WTC11 (cell line): ENCODE measurements at regions not wholly inside any gene's neighbourhood (a gene's known extent, or its start where the extent isn't known, plus 50 kb on each side); places are given as distances from the start of the nearest gene placed in this dataset.

Source experiments
- ATAC-seq: fragments of 200-7000 bp; cut with Tn5 transposase; 2 replicates; pipeline ENCODE4 v1.10.0; 2021; ENCODE audit warnings: mild to moderate bottlenecking, moderate library complexity
- CTCF ChIA-PET: fragments of 300-600 bp; sonication (Branson Sonifier 250); formaldehyde crosslinking; loops from one replicate; lab custom pipeline; 2021; ENCODE audit warnings: antibody characterized with exemption; lab: Charles Lee
- POLR2A ChIA-PET: fragments of 350-600 bp; sonication (Branson Sonifier 250); formaldehyde crosslinking; loops from one replicate; lab custom pipeline; 2021; ENCODE audit warnings: antibody characterized with exemption; lab: Charles Lee
- DNase-seq: peaks from one replicate; pipeline ENCODE4 v3.0.0; 2021; ENCODE audit warnings: low spot score
- H3K27ac Mint-ChIP-seq: 2 replicates; pipeline ENCODE4 v1.8.0; 2021; ENCODE audit warnings: mixed read lengths
- H3K27me3 Mint-ChIP-seq: 2 replicates; pipeline ENCODE4 v1.8.0; 2021; ENCODE audit warnings: low read depth, mild to moderate bottlenecking, moderate library complexity, mixed read lengths
- H3K36me3 Mint-ChIP-seq: 2 replicates; pipeline ENCODE4 v1.8.0; 2021; ENCODE audit warnings: mixed read lengths
- H3K4me1 Mint-ChIP-seq: 2 replicates; pipeline ENCODE4 v1.8.0; 2022; ENCODE audit warnings: mixed read lengths
- H3K4me3 Mint-ChIP-seq: 2 replicates; pipeline ENCODE4 v1.8.0; 2021; ENCODE audit warnings: mild to moderate bottlenecking, moderate library complexity, mixed read lengths
- H3K9me3 Mint-ChIP-seq: 2 replicates; pipeline ENCODE4 v1.8.0; 2021; ENCODE audit warnings: mixed read lengths
- ATF6 ChIP-seq: sonication (generic); formaldehyde crosslinking; IDR thresholded peaks from 2 replicates; pipeline ENCODE4 v1.8.1; 2023; ENCODE audit warnings: mild to moderate bottlenecking, missing genetic modification reagents
- CREB1 ChIP-seq: sonication (generic); formaldehyde crosslinking; IDR thresholded peaks from 2 replicates; pipeline ENCODE4 v1.8.0; 2023; ENCODE audit warnings: mild to moderate bottlenecking, missing genetic modification reagents
- CREM ChIP-seq: sonication (generic); formaldehyde crosslinking; IDR thresholded peaks from 2 replicates; pipeline ENCODE4 v1.8.1; 2022; ENCODE audit warnings: mild to moderate bottlenecking, missing genetic modification reagents, moderate library complexity
- E2F4 ChIP-seq: sonication (generic); formaldehyde crosslinking; IDR thresholded peaks from 2 replicates; pipeline ENCODE4 v1.8.1; 2022; ENCODE audit warnings: low read depth, mild to moderate bottlenecking, moderate library complexity, missing genetic modification reagents, borderline replicate concordance
- E2F5 ChIP-seq: sonication (generic); formaldehyde crosslinking; IDR thresholded peaks from 2 replicates; pipeline ENCODE4 v1.8.1; 2022; ENCODE audit warnings: mild to moderate bottlenecking, moderate library complexity, missing genetic modification reagents
- ERG ChIP-seq: fragments of 250-450 bp; sonication (Bioruptor Pico); IDR thresholded peaks from 2 replicates; pipeline ENCODE4 v1.8.0; 2021; ENCODE audit warnings: mild to moderate bottlenecking
- ESRRA ChIP-seq: sonication (generic); formaldehyde crosslinking; IDR thresholded peaks from 2 replicates; pipeline ENCODE4 v1.8.1; 2022; ENCODE audit warnings: mild to moderate bottlenecking, missing genetic modification reagents, borderline replicate concordance
- GRHL2 ChIP-seq: fragments of 250-450 bp; sonication (Bioruptor Pico); IDR thresholded peaks from 2 replicates; pipeline ENCODE4 v1.8.0; 2022; ENCODE audit warnings: mild to moderate bottlenecking, moderate library complexity; ENCODE audit not compliant: insufficient replicate concordance, severe bottlenecking
- MLX ChIP-seq: sonication (generic); formaldehyde crosslinking; IDR thresholded peaks from 2 replicates; pipeline ENCODE4 v1.8.1; 2023; ENCODE audit warnings: mild to moderate bottlenecking, missing genetic modification reagents, moderate library complexity
- NFE2L1 ChIP-seq: sonication (generic); formaldehyde crosslinking; IDR thresholded peaks from 2 replicates; pipeline ENCODE4 v1.8.1; 2023; ENCODE audit warnings: missing genetic modification reagents
- NR1H2 ChIP-seq: sonication (generic); formaldehyde crosslinking; IDR thresholded peaks from 2 replicates; pipeline ENCODE4 v1.9.0; 2021; ENCODE audit warnings: mild to moderate bottlenecking, moderate library complexity, missing genetic modification reagents
- NR3C1 ChIP-seq: sonication (generic); formaldehyde crosslinking; conservative IDR thresholded peaks from 2 replicates; pipeline ENCODE4 v1.8.1; 2023; ENCODE audit warnings: low read depth, mild to moderate bottlenecking, missing genetic modification reagents
- PRRX2 ChIP-seq: fragments of 250-450 bp; sonication (Bioruptor Pico); IDR thresholded peaks from 2 replicates; pipeline ENCODE4 v1.8.0; 2021; ENCODE audit warnings: mild to moderate bottlenecking
- SMAD3 ChIP-seq: sonication (generic); formaldehyde crosslinking; IDR thresholded peaks from 2 replicates; pipeline ENCODE4 v1.8.0; 2022; ENCODE audit warnings: missing genetic modification reagents, mild to moderate bottlenecking, borderline replicate concordance
- ZNF532 ChIP-seq: fragments of 250-450 bp; sonication (Bioruptor Pico); IDR thresholded peaks from 2 replicates; pipeline ENCODE4 v1.9.0; 2021; ENCODE audit warnings: mild to moderate bottlenecking, borderline replicate concordance
- ZNF671 ChIP-seq: fragments of 250-450 bp; sonication (Bioruptor Pico); IDR thresholded peaks from 2 replicates; pipeline ENCODE4 v1.8.0; 2021; ENCODE audit warnings: mild to moderate bottlenecking

- TF ChIP-seq ZNF532 = no peak
Measured at GRCh38 chr2:45104429-45104828, 95.2 kb upstream of the SIX2 start (continued).

- no peak overlapping the region for H3K27ac Mint-ChIP-seq
- ATAC-seq = no peak
- H3K36me3 Mint-ChIP-seq = no peaks in the 10 kb centered on the region
- ChIA-PET POLR2A (no interaction called here), CTCF (interaction anchor here (1.6 kb wide), 1 partner anchor 14 kb away, joined by 4 read pairs; no protein-coding TSS in a partner anchor)
- no peak overlapping the region for H3K4me3 Mint-ChIP-seq
- no peaks in the 10 kb centered on the region for H3K4me1 Mint-ChIP-seq
- no peaks in the 10 kb centered on the region for H3K9me3 Mint-ChIP-seq
- DNase-seq = no peak
- H3K27me3 Mint-ChIP-seq = no peaks in the 10 kb centered on the region
- TF ChIP-seq SMAD3 (CRISPR knock-in tag) (no peak), NR3C1 (no peak), NFE2L1 (CRISPR knock-in tag) (no peak), ZNF671 (CRISPR knock-in tag) (no peak), CREB1 (CRISPR knock-in tag) (no peak), PRRX2 (CRISPR knock-in tag) (no peak), ATF6 (CRISPR knock-in tag) (no peak), MLX (CRISPR knock-in tag) (no peak)
Measured at GRCh38 chr2:45103351-45104345, 94.4 kb upstream of the SIX2 start.

- no peak overlapping the region for H3K4me3 Mint-ChIP-seq
- H3K9me3 Mint-ChIP-seq = no peaks in the 10 kb centered on the region
- no peaks in the 10 kb centered on the region for H3K36me3 Mint-ChIP-seq
- no peaks in the 10 kb centered on the region for H3K4me1 Mint-ChIP-seq
- POLR2A ChIA-PET = no interaction called here
- H3K27ac Mint-ChIP-seq = no peak overlapping the region
- ATAC-seq (no peak), DNase-seq (no peak)
- no peaks in the 10 kb centered on the region for H3K27me3 Mint-ChIP-seq
- CTCF ChIA-PET = interaction anchor here (0.7 kb wide), 1 partner anchor 13 kb away, joined by 4 read pairs; no protein-coding TSS in a partner anchor
- TF ChIP-seq ESRRA (CRISPR knock-in tag) = no peak
- TF ChIP-seq CREM = no peak
- TF ChIP-seq NR1H2 (CRISPR knock-in tag) = no peak
- no peak for TF ChIP-seq ZNF532
- no peak for TF ChIP-seq GRHL2 (CRISPR knock-in tag)
- TF ChIP-seq E2F5 (CRISPR knock-in tag) = no peak
- no peak for TF ChIP-seq ERG (CRISPR knock-in tag)
- no peak for TF ChIP-seq E2F4 (CRISPR knock-in tag)
Measured at GRCh38 chr2:45102579-45103117, 93.4 kb upstream of the SIX2 start.
